GM18508 (cell line): ENCODE measurements at regions not wholly inside any gene's neighbourhood (a gene's known extent, or its start where the extent isn't known, plus 50 kb on each side); places are given as distances from the start of the nearest gene placed in this dataset.

Source experiments
- ATAC-seq: cut with Tn5 transposase; IDR thresholded peaks from one replicate; pipeline ENCODE4 v1.9.1; 2021; ENCODE audit warnings: moderate number of reproducible peaks; ENCODE audit not compliant: insufficient read depth, unreplicated experiment

DNA sequence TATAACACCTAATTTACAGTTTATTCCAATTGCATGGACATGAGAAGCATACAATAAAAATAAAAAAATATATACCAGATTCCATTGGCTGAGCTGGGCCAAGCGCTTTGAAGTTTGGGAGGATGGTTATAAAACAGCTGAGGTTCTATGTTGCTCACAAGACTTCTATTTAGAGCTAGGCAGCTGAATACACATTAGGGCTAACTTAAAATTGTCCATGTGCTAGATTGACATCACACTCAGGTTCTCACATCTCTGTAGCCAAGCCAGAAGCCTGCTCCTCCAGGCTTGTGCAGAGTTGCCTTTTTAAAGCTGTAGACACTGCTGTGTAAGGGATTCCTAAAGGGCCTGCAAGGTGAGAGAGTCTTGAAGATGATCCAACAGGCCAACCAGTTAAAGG lies 871.1 kb upstream of the FANCL start:
- no peak for ATAC-seq

DNA sequence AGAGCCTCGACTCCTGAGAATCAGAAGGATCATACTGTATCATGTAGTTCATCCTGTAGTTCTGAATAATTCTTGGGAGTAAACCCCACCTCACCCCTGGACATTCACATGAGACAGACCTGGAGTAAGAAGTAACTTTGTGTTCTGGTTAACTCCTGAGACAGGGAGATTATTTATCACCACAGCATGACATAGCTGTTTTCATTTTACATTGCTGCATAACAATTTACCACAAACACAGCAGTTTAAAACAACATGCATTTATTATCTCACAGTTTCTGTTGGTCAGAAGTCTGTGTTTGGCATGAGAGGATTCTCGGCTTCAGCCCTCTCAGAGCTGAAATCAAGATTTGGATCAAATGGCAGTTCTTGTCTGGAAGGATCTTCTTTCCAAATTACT lies 855.8 kb upstream of the FANCL start:
- ATAC-seq, result no peak

DNA sequence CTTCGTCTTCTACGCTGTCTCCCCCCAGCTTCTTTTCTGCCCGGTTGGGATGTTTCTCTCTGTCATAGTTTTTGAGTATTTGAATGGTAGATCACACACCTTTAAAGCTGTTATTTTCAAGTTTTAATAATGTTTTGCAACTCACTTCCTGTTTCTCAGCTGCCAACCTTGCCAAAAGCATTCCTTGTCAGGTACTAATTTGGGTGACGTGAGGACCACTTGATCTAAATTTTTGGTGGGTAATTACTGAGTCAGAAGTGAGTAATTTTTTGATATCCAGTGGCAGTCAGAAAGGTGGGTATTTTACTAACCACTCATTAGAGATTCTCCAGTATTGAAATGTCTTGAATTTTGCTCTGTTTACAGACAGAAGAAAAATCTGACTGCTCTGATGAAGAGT lies 852.4 kb upstream of the FANCL start:
- no peak for ATAC-seq

DNA sequence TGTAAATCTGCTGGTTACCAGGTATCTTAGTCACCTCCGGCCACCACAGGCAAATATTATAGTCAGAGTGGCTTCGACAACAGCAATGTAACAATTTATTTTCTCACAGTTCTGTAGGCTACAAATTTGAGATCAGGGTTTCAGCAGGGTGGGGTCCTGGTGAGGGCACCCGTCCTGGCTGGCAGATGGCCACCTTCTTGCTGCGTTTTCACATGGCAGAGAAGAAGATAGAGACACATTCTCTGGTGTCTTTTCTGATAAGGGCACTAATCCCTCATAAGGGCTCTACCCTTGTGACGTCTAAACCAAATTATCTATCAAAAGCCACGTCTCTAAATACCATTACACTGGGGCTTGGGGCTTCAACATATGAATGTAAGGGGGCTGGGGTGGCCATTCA lies 843.2 kb upstream of the FANCL start:
- ATAC-seq, result no peak

DNA sequence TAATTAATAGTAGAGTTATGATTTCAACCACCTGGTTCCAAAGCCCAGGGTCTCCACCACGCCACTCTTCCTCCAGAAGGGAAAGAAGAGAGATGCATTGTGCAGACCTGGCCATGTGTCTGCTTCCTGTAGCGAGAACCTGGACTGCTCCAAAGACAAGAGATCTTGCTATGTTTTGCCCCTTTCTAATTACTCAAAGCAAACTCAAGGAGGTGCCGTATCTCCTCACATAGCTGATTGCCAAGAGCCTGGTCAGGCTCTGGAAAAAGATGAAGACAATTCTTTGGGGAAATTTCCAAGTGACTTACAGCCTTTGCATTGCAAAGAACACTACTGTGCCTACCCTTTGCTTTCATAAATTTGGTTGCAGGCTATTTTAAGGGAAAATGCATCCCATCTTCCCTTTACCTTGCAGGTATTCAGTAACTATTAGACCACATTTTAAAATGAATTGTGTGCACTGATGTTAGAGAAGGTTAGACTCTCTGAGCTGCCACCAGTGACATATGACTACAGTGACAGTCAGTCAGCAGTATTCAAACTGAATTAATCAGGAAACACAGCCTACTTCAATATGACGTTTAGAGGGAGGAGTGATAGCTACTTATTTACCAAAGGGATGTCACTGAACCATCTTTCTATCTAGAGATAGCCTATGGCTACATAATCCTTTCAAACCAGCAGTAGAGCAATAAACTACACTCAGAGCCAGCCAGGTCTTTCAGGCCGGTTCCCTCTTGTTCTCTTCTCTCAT lies 842.1 kb upstream of the FANCL start:
- no peak for ATAC-seq

DNA sequence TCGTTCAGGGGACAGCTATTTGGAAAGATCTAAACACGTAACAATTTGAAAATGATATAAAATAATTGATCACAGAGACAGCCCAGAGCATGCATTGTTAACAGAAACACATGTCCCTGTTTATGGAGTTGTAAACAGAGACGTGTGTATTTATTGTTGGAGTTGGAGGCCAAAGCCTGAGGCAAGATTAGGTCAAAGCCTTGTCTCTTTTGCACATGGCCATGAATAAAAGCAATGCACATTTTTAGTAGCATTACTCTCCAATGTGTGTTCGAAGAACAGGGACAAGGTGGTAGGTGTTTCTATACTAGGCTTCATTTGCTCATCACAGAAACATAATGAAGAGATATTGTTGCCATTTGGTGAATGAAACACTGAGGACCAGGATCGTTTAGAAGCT lies 841.5 kb upstream of the FANCL start:
- ATAC-seq, result no peak

DNA sequence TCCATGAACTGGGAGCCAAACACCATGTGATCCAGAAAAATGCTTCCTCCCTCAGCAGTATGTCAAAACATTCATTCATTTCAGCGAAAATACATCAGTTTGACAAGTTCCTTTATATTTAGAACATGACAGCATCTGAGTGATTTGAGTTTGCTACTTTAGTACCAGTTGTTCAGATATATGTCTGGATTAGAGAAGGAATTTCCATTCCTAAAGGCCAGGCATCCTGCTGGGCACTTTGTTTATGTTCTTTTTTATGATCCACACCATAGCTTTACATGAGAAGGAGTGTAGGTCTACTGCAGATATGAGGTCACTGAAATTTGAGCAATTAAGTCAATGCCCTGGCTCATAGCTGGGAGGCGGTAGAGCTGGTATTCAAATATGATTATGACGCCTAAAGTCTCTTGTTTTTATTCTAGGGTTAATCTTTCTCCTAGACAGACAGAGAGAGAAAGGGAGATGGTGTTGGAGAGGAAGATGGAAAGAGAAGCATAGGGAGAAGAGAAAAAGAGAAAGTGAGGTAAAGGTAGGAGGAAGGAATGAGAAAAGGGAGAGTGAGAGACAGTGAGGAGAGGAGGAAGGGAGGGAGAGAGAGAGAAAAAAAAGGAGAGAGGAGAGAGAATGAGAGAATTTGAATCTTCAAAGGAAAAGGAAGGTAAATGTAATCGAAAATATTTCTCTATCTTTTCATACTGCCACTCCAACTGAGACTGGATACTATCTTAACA lies 839.5 kb upstream of the FANCL start:
- ATAC-seq, result no peak

DNA sequence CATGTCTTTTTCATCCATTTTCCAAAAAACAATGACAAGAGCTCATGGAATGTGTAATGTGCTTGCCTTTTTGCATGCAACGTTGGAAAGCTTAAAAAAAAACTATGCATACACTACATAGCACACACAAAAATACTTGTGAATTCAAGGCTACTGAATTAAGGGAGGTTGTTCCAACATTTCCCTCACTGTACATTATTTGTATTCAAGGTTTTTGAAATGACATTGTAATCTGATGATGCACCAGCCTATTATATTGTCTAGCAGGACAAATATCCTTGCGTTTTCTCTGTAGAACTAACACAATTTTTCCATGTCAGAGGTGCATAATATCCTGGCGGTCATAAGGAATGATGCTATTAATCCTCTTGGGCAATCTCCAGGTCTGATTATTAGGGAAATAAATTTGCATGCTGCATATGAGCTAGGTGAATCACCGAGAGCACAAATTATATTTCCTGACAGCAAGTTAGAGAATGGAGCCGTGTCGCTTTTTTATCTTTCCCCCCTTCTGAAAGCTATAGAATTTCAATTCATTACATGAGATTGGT lies 836.9 kb upstream of the FANCL start:
- ATAC-seq, result no peak

DNA sequence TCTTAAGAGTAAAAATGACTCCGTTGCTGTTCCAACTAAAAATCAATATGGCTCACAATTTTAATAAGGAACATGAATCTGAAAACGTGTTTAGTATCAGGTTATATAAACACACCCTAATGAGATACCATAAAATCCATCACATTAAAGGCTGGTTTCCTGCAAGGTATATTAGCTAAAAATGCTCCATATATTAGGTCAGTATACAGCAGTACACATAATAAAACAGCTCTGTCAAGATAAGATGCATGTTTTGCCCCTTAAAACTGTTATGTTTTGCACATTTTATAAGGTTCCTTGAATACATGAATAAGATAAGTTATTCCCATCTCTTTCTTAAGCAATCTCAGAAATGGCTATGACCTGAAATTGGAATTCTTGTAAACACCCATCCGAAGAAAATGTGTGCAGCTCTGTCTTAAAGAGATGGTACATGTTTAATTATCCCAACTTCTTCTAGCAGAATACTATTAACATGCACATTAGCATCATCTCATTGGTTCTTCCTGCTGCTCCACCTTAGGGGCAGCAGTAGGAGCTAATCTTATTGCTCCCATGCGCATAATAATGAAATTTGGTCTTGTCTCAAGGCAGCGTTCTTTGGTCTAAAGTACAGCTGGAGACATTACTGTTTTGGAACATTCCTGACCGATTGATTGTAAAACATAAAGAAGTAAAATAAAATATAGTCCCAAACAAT lies 836.1 kb upstream of the FANCL start:
- ATAC-seq, result no peak

DNA sequence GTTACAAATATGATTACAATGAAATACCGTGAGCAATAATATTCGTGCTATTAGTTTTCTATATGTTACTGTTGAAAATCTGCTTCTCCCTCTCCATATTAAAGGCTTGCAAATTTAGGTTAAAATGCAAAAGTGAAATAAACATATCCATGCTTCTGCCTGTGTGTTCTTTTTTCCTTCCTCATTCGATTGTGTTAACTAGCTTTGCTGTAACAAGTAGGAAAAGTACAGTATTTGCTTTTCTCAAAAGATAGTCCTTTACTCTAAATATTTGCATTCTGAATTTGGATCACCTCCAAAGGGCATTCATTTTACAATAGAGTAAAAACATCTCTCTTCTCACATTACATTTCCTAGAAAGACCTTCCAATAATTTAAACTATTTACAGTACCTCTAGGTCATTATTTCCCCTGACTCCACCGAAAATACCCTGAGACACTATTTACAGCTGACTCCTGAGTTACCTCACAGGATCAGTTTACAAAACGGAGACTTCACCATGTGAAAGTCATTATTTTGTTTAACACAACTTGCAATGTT lies 835.0 kb upstream of the FANCL start:
- no peak for ATAC-seq

DNA sequence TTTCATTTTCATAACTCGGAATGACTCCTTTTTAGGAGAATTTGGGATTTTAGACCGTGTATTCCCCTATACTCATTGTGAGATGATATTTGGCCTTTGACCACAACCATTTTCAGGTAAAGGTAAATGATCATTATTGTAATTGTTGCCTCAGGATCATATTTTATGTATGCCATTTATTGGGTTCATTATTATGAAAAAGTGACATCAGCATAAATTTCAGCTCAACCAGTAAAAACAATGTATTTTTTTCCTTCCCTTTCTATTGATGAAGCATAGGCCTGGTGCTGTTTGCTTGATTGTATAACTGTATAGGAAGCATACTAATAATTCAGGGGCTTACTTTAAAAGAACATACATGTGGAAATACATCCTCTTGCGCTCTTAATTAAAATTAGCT lies 832.9 kb upstream of the FANCL start:
- ATAC-seq, result no peak

DNA sequence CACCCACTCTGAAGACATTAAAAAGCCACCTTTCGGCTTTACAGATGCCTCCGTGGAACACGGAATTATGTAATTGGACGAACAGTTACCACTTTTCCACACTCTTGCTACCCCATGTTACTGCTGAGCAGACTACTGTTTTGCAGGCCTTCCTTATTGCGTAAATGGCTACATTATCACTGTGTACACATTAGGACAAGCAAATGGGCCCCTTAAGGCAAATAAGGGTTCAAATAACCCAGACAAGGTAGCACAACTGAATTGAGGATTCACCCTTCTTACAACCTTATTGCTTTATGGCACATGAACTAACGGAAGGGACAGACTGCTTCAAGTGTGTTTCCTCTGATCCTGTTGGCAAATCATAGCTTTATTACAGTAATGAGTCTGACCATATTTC lies 832.2 kb upstream of the FANCL start:
- ATAC-seq, result no peak

DNA sequence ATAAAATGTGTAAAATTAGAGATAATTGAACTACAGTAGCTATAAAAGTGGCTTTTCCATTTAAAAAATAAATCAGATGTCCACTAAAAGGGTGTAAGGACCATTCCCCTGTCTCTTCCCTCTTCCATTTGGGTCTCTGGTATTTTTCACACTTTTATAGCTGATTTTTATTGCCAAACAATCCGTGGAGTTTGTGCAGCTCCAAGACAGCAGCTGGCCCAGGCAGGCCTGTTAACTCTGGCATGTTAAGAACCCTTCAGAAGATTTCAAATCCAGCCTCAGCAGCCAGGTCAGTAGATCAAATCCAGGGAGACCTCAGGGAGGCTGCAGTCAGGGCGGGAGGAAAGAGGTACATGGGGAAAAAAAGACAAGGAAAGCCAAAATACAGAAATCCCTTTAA lies 827.1 kb upstream of the FANCL start:
- ATAC-seq, result no peak

DNA sequence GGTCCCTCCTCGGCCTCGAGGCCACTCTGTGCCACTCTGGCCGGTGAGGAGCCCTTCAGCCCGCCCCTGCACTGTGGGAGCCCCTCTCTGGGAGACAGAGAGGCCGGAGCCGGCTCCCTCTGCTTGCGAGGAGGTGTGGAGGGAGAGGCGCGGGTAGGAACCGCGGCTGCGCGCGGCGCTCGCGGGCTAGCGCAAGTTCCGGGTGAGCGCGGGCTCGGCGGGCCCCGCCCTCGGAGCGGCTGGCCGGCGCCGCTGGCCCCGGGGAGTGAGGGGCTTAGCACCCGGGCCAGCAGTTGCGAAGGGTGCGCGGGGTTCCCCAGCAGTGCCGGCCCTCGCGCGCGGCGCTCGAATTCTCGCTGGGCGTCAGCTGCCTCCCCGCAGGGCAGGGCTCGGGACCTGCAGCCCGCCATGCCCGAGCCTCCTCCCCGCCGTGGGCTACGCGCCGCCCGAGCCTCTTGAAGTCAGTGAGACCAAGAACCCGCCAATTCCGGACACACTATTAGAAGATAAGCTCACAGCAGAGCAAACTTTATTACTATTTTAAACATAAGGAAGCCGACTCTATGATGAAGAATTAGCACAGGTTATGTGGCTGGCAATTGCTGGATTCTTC lies 825.8 kb upstream of the FANCL start:
- no peak for ATAC-seq

DNA sequence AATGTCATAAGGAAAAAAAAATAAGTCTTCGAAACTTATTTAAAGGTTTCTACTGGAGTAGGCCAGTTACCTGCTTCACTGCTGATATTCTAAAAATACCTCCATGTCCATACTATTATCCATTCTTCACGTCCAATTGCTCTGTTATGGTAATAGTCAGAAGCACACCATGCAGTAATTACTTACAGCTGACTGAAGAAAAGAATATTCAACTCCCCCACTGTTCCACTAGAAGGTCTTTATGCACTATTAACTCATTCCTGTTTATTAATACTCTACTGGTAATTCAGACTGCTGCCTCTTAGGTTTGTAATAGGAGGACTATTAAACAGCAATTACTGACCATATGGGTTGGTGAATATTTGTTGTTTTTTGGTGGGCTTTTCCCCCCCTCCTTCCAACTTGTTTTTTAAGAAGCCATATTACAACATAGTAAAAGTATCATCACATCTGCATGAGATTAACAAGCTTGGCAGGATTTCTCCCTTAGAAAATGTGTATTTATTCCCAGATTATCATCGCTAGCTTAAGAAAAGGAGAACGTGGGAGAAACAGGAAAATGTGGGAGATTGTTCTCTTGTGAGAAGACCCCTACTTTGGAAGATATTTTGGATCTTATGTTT lies 806.4 kb upstream of the FANCL start:
- no peak for ATAC-seq

DNA sequence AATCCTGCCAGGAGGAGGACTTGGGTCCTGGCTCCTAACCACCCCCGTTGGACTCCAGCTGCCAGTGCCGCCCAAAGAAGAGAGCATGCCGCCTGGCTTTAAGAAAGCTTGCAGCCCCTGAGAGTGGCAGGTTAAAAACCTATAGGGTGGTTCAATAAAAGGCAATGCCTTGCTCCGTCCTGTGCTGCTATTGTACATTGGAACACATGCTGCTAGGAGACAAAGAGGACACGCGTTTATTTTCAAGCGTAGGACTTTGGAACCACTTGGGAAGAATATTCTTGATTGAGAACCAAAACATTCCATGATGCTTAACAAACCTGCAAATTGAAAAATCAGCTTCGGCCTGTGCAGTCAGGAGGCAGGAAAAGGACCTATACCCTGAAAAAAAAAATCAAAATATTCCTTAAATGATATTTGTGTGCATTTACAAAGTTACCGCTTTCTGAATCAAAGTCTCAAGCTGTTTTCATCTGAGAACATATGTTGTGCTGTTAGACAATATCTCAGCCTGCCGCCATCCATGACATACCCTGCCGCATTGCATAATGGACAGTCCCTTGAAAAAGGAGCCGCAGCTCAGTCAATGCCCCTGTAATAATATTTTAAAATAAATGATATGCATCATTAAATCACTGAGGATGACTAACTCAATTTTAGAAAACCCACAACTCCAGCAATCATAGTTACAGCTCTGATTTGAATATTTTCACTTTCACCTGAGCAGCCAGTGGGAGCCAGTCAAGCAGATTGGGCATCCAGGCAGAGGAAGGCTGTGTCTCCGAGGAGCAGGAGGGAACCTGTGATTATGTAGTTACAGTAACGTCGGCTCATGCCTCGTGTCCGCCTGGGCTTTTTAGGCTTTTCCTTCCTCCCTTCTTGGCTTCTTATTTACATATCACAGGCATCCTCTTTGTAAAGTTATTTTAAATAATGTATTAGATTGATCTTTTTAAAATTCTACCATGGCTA lies 805.6 kb upstream of the FANCL start:
- ATAC-seq, result no peak

DNA sequence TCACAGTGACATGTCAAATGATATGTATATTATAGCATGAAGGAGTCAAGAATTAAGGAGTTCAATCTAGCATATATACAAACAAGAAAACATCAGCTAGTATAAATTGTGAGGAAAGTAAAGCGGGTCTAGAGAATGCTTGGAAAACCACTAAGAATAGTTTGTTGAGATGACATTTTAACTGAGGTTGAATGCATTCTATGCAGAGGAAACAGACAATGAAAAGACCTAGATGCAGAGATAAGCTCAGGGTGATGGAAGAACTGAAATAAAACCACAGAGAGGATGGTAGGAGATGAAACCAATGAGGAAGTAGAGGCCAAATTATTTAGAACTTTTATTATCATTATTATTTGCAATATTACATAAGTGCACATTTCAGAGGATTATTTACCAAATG lies 803.6 kb upstream of the FANCL start:
- no peak for ATAC-seq

DNA sequence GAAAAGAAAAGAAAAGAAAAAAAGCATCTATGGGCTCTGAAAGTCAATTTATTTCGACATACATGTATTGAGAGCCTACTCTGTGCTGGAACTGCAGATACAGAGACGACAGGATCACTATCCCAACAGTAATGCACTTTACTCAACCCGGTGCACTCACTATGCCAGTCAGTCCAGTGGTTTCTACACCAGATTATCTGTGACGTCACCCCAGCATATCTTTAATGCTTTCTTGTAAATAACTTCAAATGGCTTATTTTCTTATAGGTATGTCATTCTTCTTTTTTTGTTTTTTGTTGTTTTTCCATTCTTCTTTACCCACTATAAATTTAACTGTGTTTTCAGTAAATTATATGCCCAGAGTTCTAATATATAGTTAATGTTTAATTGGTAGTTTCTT lies 800.0 kb upstream of the FANCL start:
- ATAC-seq, result no peak

DNA sequence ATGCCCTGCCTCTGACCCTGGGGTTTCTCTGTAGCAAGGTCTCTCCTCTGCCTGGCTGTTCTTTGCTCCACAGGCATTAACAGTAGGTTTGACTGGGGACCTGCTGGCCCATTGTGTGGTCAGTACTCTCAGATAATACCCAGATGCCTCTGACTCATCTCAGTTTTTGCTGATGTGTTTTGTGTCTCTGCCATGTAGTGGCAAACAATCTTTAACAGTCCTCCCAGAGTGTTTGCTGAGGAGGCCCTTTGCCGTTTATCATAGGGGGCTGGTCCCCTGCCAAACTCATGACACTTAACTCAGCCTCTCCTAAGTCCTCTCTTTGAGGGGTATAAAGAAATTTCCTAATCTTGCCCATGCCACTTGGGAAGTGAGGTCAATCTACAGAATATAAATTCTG lies 793.7 kb upstream of the FANCL start:
- no peak for ATAC-seq
